Mammary epithelial cell (primary cell): ENCODE measurements at regions not wholly inside any gene's neighbourhood (a gene's known extent, or its start where the extent isn't known, plus 50 kb on each side); places are given as distances from the start of the nearest gene placed in this dataset.

Experiments used
- CTCF ChIP-seq, 2 donors: IDR thresholded peaks in 1 of 2; conservative IDR thresholded peaks in 1 of 2; 2 replicates each; pipeline ENCODE4 v1.5.1; 2011 to 2012; ENCODE audit warnings: inconsistent platforms in 2 of 2, low read length in 2 of 2, mild to moderate bottlenecking in 2 of 2, control low read depth in 1 of 2, low read depth in 1 of 2; ENCODE audit not compliant: insufficient read depth in 1 of 2; ENCODE audit errors: extremely low read depth in 1 of 2
- EZH2 ChIP-seq: IDR thresholded peaks from 2 replicates; pipeline ENCODE4 v1.6.1; 2012; ENCODE audit warnings: low read length, inconsistent platforms, borderline replicate concordance

GRCh38 chr9:126058011-126058531, 268.6 kb upstream of the MVB12B start:
- no peak for TF ChIP-seq CTCF (conservative IDR thresholded peaks at IDR 0.05 in 1 of 2, IDR thresholded peaks at IDR 0.05 in 1 of 2; ENCODE audit: extremely low read depth in 1 of 2, insufficient read depth in 1 of 2, low read depth in 1 of 2, low read length in 2 of 2)
- TF ChIP-seq EZH2: no peak
